AG04449 (cell line): ENCODE measurements at regions not wholly inside any gene's neighbourhood (a gene's known extent, or its start where the extent isn't known, plus 50 kb on each side); places are given as distances from the start of the nearest gene placed in this dataset.

ENCODE experiments used
- CTCF ChIA-PET: fragments of 350-600 bp; formaldehyde crosslinking; extraction: SDS; loops from one replicate; lab custom pipeline; 2021; ENCODE audit warnings: antibody characterized with exemption; lab: Yijun Ruan, JAX
- POLR2A ChIA-PET: fragments of 400-600, 350-600 bp; formaldehyde crosslinking; extraction: SDS; loops from one replicate; lab custom pipeline; 2020; ENCODE audit warnings: antibody characterized with exemption, inconsistent platforms; lab: Yijun Ruan, JAX
- DNase-seq: peaks from one replicate; pipeline ENCODE4 v3.0.0-alpha.2; 2010; ENCODE audit warnings: low read depth, low spot score
- H3K4me3 ChIP-seq: 2 replicates; pipeline ENCODE4 v1.5.1; 2011; ENCODE audit warnings: low read depth, mild to moderate bottlenecking, control low read depth, low read length
- CTCF ChIP-seq: IDR thresholded peaks from one replicate; pipeline ENCODE4 v1.5.1; 2011; ENCODE audit warnings: mild to moderate bottlenecking, moderate library complexity, low read length, control low read depth, inconsistent platforms; ENCODE audit not compliant: insufficient read depth; ENCODE audit errors: missing control alignments

- DNase-seq: no peak
- POLR2A ChIA-PET: no interaction called here
- CTCF ChIA-PET: interaction anchor here (0.5 to 4.1 kb wide), 63 partner anchors 9 to 681 kb away, joined by 3 to 93 read pairs (median 4); no protein-coding TSS in a partner anchor
- no peak for TF ChIP-seq CTCF
- H3K4me3 ChIP-seq: no peak overlapping the region
These were observed 144.8 kb upstream of the NAV3 start for GRCh38 chr12:77685901-77686300.

GRCh38 chr12:77685112-77685511 is 145.6 kb upstream of the NAV3 start:
- peak; percentile 49 for DNase-seq
- no peak overlapping the region for H3K4me3 ChIP-seq
- POLR2A ChIA-PET: no interaction called here
- peak; percentile 69 for TF ChIP-seq CTCF
- CTCF ChIA-PET: interaction anchor here (0.6 to 4.1 kb wide), 65 partner anchors 8 to 815 kb away, joined by 3 to 93 read pairs (median 4); no protein-coding TSS in a partner anchor

GRCh38 chr12:77682488-77682887 is 148.2 kb upstream of the NAV3 start:
- POLR2A ChIA-PET: no interaction called here
- no peak overlapping the region for H3K4me3 ChIP-seq
- CTCF ChIA-PET: interaction anchor here (0.8 to 1.2 kb wide), 2 partner anchors 10 to 530 kb away, joined by 3 to 4 read pairs; no protein-coding TSS in a partner anchor
- TF ChIP-seq CTCF: no peak
- DNase-seq: no peak

GRCh38 chr12:77681726-77682125 is 149.0 kb upstream of the NAV3 start:
- H3K4me3 ChIP-seq: no peak overlapping the region
- CTCF ChIA-PET: interaction anchor here (0.7 to 1.2 kb wide), 3 partner anchors 11 to 532 kb away, joined by 3 to 5 read pairs (median 4); no protein-coding TSS in a partner anchor
- DNase-seq: no peak
- TF ChIP-seq CTCF: no peak
- POLR2A ChIA-PET: no interaction called here

- no peak overlapping the region for H3K4me3 ChIP-seq
- ChIA-PET CTCF (no interaction called here), POLR2A (no interaction called here)
- DNase-seq: no peak
- no peak for TF ChIP-seq CTCF
These were observed 151.0 kb upstream of the NAV3 start for GRCh38 chr12:77679686-77680085.

GRCh38 chr12:77678621-77679020 is 152.1 kb upstream of the NAV3 start:
- CTCF ChIA-PET: interaction anchor here (3.9 kb wide), 1 partner anchor 8 kb away, joined by 21 read pairs; no protein-coding TSS in a partner anchor
- no peak overlapping the region for H3K4me3 ChIP-seq
- TF ChIP-seq CTCF: no peak
- no peak for DNase-seq
- POLR2A ChIA-PET: no interaction called here
